Stimulated activated CD8-positive, alpha-beta memory T cell treated with anti-CD3 and anti-CD28 coated beads, Interleukin-15, amount 100 ng/mL, for 48 hours (primary cell): ENCODE measurements at regions not wholly inside any gene's neighbourhood (a gene's known extent, or its start where the extent isn't known, plus 50 kb on each side); places are given as distances from the start of the nearest gene placed in this dataset.

Experiments used
- DNase-seq, 2 donors: peaks; one replicate each; pipeline ENCODE4 v3.0.0-alpha.2; 2020; ENCODE audit warnings: low read depth in 2 of 2

DNA sequence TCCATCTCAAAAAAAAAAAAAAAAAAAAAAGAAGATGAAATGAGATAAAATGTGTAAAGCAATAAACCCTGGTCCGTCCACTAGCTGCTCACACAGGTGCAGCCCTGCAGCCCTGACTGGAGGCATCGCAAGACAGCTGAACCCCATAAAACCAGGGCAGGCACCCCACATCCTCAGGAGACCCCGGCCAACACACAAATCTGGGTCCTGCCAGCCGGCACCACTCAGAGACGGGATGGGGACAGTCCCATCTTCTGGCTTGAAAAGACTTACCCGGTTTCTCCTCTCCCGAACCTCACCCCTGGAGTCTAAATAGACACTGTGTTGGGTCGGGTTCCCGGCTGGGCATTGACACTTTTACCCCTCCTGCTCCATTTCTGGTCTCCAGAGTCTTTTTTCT lies 52.7 kb upstream of the TNRC6C start:
- no peak for DNase-seq

DNA sequence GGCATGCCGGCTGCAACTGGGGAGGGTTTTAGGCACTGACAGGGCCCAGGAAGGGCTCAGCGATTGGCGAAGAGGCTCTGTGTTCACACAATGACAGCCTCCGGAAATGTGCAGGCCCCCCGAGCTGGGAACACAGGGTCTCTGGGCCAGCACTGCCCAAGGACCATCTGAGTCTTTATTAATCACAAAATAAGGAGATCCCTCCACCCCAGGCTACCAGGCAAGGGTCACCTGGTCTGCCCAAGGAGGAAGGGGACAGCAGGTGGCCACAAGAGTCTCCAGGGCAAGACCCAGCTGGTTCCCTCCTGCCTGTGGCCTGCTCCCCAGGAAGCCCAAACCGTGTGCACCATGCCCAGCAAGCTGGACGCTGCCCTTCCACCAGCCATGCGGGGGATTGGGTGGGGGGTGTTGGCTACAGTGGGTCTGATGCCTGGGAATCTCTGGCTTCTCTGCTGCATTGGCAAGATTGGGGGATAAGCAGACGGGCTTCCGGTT lies 52.1 kb upstream of the TNRC6C start:
- no peak for DNase-seq

DNA sequence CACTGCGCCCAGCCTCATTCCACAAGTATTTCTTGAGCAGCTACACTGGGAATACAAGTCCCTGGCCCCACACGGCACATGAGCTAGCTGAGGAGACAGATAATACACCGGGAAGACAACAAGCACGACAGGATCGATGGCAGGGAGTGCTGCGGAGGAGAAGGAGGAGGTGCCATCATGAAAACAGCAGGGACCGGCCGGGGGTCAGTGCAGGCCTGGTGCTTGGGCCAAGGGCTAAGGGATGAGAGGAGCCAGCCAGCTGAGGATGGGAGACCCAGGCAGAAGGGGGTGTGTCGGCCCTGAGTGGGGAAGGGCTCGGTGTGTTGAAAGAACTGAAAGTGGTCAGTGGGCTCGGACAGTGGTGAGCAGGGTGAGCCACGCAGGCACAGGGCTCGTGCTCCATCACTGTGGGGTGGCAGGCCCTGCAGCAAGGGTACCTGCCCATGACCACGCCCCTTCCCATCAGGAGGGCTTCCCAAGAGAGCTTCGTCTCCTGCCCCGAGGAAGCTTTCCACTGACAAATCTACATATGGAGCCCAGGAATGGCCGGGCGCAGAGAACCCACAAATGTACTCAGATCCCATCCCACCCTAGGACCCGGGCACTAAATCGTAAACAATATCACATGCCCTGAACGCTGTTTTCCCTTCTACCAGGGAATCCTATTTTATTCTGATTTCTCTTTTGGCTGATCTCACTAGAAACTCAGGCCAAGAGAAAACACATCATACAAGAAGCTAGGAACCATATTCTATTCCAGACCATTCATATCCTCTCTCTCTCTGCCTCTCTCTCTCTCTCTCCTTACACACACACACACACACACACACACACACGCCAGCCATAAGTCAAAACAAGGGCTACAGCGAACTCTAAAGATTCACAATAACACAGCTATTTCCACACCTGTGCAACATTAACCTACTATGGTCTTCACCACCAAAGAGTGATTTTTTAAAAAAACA lies 50.7 kb upstream of the TNRC6C start:
- DNase-seq = no peak

DNA sequence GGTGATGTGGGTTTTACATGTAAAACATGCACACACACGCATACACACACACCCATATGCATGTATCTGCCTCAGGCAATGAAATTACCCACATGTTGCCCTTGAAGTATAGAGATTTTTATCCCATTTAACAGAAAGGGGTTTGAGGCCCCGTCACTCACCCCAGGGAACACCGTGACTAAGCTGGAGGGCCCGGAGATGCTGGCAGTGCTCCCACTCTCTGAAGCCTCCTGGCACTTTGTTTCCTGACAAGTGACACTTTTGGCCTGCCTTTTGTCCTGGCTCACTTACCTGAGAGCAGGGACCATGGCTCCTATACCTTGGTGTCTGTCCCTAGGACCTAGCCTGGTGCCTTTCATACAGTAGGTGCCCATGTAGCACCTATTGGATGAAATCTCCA lies 50.0 kb upstream of the TNRC6C start:
- no peak for DNase-seq
